Smooth muscle cell (in vitro differentiated cells): ENCODE measurements at regions not wholly inside any gene's neighbourhood (a gene's known extent, or its start where the extent isn't known, plus 50 kb on each side); places are given as distances from the start of the nearest gene placed in this dataset.
A peak's percentile ranks its signal among the peaks of the same experiment; 100 is the strongest.

Experiments used
- DNase-seq: peaks from one replicate; lab custom pipeline; 2025; ENCODE audit not compliant: unreplicated experiment; lab: John Stamatoyannopoulos, UW
- H2AFZ ChIP-seq: fragments of 200-600 bp; sonication (generic); 2 replicates; pipeline ENCODE4 v1.6.0; 2016; ENCODE audit warnings: antibody characterized with exemption, low read depth, mild to moderate bottlenecking
- H3F3A ChIP-seq: fragments of 200-600 bp; sonication (generic); 2 replicates; pipeline ENCODE4 v1.6.0; 2017; ENCODE audit warnings: antibody characterized with exemption, low read depth
- H3K27ac ChIP-seq: fragments of 200-600 bp; sonication (generic); 2 replicates; pipeline ENCODE4 v1.5.1; 2016; ENCODE audit warnings: low read depth, mild to moderate bottlenecking
- H3K27me3 ChIP-seq: fragments of 200-600 bp; sonication (generic); 2 replicates; pipeline ENCODE4 v1.6.1; 2016; ENCODE audit warnings: low read depth, mild to moderate bottlenecking
- H3K36me3 ChIP-seq: fragments of 200-600 bp; sonication (generic); 2 replicates; pipeline ENCODE4 v1.5.1; 2016; ENCODE audit warnings: low read depth
- H3K4me1 ChIP-seq: fragments of 200-600 bp; sonication (generic); 2 replicates; pipeline ENCODE4 v1.5.1; 2016; ENCODE audit warnings: low read depth
- H3K4me2 ChIP-seq: fragments of 200-600 bp; sonication (generic); 2 replicates; pipeline ENCODE4 v1.6.0; 2016; ENCODE audit warnings: mild to moderate bottlenecking
- H3K4me3 ChIP-seq: fragments of 200-600 bp; sonication (generic); 2 replicates; pipeline ENCODE4 v1.5.1; 2016; ENCODE audit warnings: mild to moderate bottlenecking
- H3K79me2 ChIP-seq: fragments of 200-600 bp; sonication (generic); 2 replicates; pipeline ENCODE4 v1.6.0; 2016; ENCODE audit warnings: low read depth, mild to moderate bottlenecking
- H3K9ac ChIP-seq: fragments of 200-600 bp; sonication (generic); 2 replicates; pipeline ENCODE4 v1.6.0; 2016; ENCODE audit warnings: low read depth
- H3K9me3 ChIP-seq: fragments of 200-600 bp; sonication (generic); replicated peaks from 2 replicates; pipeline ENCODE4 v1.5.1; 2016; ENCODE audit warnings: low read depth
- H4K20me1 ChIP-seq: fragments of 200-600 bp; sonication (generic); 2 replicates; pipeline ENCODE4 v1.6.0; 2016; ENCODE audit warnings: low read depth
- CTCF ChIP-seq: fragments of 200-600 bp; sonication (generic); IDR thresholded peaks from 2 replicates; pipeline ENCODE4 v1.5.1; 2017; ENCODE audit warnings: borderline replicate concordance, mild to moderate bottlenecking, antibody characterized with exemption; ENCODE audit not compliant: insufficient read depth, poor library complexity, severe bottlenecking
- WGBS: methylation state at CpG from one replicate; pipeline ENCODE4 v1.1.7; 2016; ENCODE audit warnings: low lambda C conversion rate; 5-methylcytosine and 5-hydroxymethylcytosine counted together

GRCh38 chr11:91946397-91946951 is 278.1 kb upstream of the FAT3 start:
- Histone ChIP-seq H3K27me3 (no peaks in the 10 kb centered on the region), H3K4me2 (no peak overlapping the region), H3K4me1 (peaks cover 7% of the 10 kb centered on the region), H3K27ac (no peak overlapping the region), H3K9me3 (no peaks in the 10 kb centered on the region), H3K4me3 (no peak overlapping the region), H3F3A (no peaks in the 10 kb centered on the region), H3K36me3 (no peaks in the 10 kb centered on the region), H2AFZ (no peak overlapping the region), H4K20me1 (no peaks in the 10 kb centered on the region), H3K79me2 (no peaks in the 10 kb centered on the region), H3K9ac (no peak overlapping the region)
- DNase-seq: no peak
- WGBS: 54% methylated on average over 1 of the region's 1 CpG
- TF ChIP-seq CTCF: no peak

GRCh38 chr11:91935120-91935519 is 289.5 kb upstream of the FAT3 start:
- WGBS: 94% methylated on average over 3 of the region's 3 CpGs

GRCh38 chr11:91932151-91932821 is 292.3 kb upstream of the FAT3 start:
- peaks cover 5% of the 10 kb centered on the region for H3F3A ChIP-seq
- no peaks in the 10 kb centered on the region for H3K27me3 ChIP-seq
- no peak overlapping the region for H3K27ac ChIP-seq
- no peak for DNase-seq
- H3K9ac ChIP-seq: no peak overlapping the region
- peak overlapping the region; percentile 64 for H3K4me2 ChIP-seq
- H2AFZ ChIP-seq: no peak overlapping the region
- H3K79me2 ChIP-seq: no peaks in the 10 kb centered on the region
- H4K20me1 ChIP-seq: no peaks in the 10 kb centered on the region
- 39% methylated on average over 11 of the region's 11 CpGs for WGBS
- no peak overlapping the region for H3K4me3 ChIP-seq
- H3K4me1 ChIP-seq: no peaks in the 10 kb centered on the region
- no peaks in the 10 kb centered on the region for H3K36me3 ChIP-seq
- TF ChIP-seq CTCF: no peak
- no peaks in the 10 kb centered on the region for H3K9me3 ChIP-seq

More at GRCh38 chr11:91935120-91935519, 289.5 kb upstream of the FAT3 start:
- Histone ChIP-seq H3K36me3 (no peaks in the 10 kb centered on the region), H3K9ac (no peak overlapping the region), H3K79me2 (no peaks in the 10 kb centered on the region), H3K4me3 (no peak overlapping the region), H3K27me3 (peaks cover 3% of the 10 kb centered on the region), H4K20me1 (no peaks in the 10 kb centered on the region), H3K27ac (no peak overlapping the region), H2AFZ (no peak overlapping the region), H3K9me3 (no peaks in the 10 kb centered on the region), H3K4me1 (no peaks in the 10 kb centered on the region), H3K4me2 (no peak overlapping the region), H3F3A (peaks cover 5% of the 10 kb centered on the region)
- no peak for DNase-seq
- TF ChIP-seq CTCF: no peak

DNA sequence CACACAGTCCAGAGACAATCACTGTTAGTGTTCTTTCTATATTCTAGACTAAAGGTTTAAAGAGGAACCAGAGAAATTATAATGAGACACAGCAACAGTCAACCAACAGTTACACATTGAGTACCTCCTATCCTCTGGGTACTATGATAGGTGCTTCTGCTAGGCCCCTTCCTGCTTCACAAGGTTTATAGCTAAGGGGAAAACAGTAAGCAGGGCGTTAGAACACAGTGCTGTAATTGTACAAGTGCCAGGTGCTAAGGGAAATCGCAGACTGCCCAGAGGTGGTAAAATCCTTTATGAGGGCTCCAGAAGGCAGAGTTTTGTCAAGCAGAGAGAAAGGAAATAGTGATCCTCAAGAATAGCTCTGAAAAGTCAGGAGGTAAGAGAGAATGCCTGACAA is 297.2 kb upstream of the FAT3 start:
- no peaks in the 10 kb centered on the region for H3K36me3 ChIP-seq
- H4K20me1 ChIP-seq: no peaks in the 10 kb centered on the region
- no peak overlapping the region for H3K4me3 ChIP-seq
- H3K9me3 ChIP-seq: no peaks in the 10 kb centered on the region
- no peaks in the 10 kb centered on the region for H3K4me1 ChIP-seq
- no peak for DNase-seq
- H2AFZ ChIP-seq: no peak overlapping the region
- H3K27me3 ChIP-seq: no peaks in the 10 kb centered on the region
- WGBS: 89% methylated on average over 2 of the region's 2 CpGs
- H3K79me2 ChIP-seq: no peaks in the 10 kb centered on the region
- H3K27ac ChIP-seq: no peak overlapping the region
- no peak overlapping the region for H3K9ac ChIP-seq
- TF ChIP-seq CTCF: no peak
- no peaks in the 10 kb centered on the region for H3F3A ChIP-seq
- no peak overlapping the region for H3K4me2 ChIP-seq
